GM18502 (cell line): ENCODE measurements at regions not wholly inside any gene's neighbourhood (a gene's known extent, or its start where the extent isn't known, plus 50 kb on each side); places are given as distances from the start of the nearest gene placed in this dataset.

ENCODE experiments used
- ATAC-seq: cut with Tn5 transposase; IDR thresholded peaks from one replicate; pipeline ENCODE4 v1.9.1; 2021; ENCODE audit warnings: mild to moderate bottlenecking; ENCODE audit not compliant: unreplicated experiment, poor library complexity

DNA sequence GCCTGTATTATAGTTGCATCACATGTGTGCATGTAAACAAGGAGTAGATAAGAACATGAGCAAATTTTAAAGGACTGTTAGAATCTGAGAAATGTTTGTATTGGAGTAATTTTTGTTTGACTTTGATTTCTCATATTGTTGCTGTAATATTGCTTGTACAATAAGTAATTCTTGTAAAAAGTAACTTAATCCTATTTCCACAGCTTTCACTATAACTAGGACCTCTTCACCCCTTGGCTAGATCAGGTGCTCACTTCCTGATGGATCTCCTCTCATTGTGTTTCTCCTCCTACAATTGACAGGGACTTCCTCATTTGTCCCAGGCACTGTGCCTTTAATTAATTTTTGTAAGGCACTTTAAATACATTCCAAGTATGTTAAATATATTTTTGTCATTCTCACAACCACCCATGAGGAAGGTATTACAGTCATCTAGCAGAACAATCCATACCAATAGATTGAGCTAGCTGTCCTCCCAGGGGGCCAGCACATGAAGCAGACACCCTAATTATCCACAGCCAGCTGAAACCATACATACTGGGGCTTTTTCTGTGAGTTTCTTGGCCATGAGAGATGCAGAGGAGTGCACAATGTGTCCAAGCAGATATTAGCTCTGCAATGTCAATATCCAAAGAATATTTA is 359.5 kb upstream of the ACVR2A start:
- no peak for ATAC-seq

DNA sequence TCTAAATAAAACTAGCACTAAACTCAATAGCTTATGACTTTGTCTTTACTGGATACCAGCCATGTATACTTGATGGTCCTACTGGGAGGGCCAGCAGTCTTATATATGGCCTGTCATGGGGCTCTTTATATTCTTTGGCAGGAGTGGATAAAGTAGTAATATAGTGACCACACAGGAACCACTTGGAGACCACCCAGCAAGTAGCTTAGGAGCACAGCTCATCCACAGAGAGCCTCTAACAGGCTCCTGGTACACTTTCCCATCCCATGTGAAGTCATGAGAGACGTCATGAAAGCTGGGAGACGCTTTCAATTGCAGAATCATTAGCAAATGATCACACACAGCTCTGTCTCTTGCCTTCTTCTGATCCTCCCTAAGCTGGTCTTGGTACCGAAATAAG is 360.9 kb upstream of the ACVR2A start:
- no peak for ATAC-seq

DNA sequence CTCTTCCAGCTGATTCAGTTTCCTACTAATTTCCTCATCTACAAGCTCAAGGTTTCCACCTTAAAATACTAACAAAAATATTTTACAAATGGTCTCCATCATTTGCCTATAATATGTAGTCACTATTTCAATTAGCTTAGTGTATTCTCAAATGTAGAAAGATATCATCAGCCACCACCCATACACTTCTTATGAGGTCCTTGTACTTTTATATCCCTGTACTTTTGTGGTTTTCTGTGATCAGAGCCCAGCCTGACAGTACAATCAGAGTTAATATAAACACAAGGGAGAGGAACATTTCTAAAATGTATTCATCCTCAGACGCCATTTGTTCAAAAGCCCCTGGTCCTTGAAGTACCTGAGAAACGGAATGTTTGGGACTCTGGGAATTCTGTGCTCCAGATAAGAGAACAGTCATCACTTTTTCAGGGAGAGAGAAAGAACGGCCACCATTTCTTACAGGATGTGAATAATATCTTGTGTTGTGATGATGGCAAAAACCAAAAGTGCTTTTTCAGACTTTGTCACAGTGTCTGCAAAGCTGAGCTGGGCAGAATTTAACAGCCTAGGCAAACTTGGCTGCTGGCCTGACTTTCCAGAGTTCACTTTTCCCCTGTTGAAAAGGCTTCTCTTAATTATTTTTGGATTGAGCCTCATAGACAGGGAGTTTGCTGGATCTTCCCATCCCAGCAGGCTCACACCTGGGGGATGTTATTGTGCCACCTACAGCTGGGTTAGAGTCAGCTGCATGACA is 361.7 kb upstream of the ACVR2A start:
- ATAC-seq = no peak

DNA sequence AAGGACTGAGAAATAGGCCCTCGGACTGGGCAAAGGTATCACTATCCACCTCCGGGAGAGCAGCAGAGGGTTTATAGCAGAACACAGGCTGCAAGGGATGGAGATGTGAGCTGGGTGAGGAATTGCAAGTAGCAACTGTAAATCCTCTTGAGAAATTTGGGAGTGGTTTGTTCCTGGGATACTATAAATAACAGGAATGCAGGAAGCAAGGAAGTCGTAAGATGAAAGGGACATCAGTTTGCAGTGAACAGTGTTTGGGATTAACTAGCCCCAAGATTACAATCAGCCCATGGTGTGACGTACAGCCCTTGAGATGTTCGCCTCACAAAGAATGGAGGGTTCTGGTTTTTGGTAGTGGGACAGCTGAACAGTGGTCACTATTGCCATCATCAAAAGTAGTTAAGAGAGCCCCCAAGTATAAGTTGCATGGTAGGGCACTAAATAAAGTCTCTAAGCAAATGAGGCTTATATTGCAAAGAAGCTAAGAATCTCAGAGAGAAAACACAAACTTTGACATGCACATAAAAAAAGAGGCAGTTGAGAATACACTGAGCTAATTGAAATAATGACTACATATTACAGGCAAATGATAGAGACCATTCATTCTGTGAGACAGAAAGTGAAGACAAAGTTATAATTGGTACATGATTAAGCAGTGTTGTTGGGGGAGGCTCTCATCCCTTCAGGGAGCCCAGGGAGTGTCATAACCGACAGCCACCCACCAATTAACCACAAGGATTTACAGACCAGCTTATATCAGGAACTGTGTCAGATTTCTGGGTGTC is 362.5 kb upstream of the ACVR2A start:
- ATAC-seq = no peak

DNA sequence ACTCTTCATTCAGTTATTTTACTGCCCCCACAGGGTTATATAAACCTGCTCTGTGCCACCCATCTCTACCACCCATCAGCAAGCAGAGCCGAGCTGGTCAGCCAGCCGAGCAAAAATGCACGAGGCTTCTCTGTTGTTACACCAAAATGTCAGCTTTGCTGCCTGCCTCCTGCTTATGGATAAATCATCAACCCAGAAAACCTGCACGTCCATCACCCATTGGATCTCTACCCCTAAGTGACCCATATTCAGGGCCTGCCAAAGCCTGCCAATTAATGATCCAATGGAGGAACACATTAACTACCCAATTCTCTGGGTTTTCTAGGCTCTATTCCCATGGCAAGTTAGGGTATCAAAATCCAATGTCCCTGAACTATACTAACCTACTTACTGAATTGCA is 365.5 kb upstream of the ACVR2A start:
- no peak for ATAC-seq

DNA sequence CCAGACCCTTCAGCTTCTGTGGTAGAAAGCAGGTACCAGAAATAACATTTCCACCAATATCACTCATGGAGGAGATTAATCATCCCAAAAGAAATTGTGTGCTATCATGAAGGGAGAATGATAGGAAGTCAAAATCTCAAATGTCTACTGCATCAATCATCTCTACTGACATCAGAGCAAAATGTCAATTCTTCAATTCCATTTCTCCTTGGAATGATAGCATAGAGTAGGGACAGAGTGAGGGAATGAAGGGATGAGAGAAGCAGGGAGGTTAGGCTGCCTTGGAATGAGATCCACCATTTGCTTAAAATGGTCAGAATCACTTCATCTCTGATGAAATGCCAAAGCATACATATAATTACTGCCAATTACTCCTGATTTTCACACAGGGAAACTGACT is 371.8 kb upstream of the ACVR2A start:
- no peak for ATAC-seq

DNA sequence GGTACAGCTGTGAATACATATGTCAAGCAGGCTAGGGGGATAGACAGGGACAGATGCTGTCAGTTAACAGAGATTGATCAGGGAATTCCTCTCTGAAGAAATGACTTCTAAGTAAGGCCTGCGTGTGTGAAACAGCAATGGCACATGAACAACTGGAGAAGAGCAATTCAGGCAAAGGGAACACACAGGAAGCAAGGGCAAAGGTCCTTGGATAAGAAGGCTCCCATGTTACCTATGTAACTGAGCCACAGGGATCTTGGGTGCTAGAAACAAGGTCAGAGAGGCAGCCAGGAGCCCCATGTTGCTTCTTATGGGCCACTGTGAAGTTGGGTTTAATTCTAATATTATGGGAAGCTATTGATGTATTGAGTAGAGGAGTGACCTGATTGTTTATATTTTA is 373.7 kb upstream of the ACVR2A start:
- ATAC-seq = no peak

DNA sequence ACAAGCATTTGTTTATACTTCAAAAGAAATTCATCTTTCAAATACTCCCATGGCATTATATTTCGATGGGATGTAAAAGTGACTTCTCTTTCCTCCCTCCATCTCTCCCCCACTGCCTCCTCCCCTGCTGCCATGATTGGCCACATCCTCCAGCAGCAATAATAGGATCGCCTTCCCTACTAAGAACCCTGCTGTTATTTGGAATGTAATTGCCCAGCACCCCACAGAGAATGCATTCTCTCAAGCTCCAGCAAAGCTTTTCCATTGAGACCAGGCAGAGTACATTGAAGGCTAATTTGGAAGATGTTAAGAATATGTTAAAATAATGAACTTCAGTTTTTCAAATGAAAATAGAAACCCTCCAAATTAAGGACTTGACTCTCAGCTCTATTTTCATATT is 375.4 kb upstream of the ACVR2A start:
- ATAC-seq = no peak

DNA sequence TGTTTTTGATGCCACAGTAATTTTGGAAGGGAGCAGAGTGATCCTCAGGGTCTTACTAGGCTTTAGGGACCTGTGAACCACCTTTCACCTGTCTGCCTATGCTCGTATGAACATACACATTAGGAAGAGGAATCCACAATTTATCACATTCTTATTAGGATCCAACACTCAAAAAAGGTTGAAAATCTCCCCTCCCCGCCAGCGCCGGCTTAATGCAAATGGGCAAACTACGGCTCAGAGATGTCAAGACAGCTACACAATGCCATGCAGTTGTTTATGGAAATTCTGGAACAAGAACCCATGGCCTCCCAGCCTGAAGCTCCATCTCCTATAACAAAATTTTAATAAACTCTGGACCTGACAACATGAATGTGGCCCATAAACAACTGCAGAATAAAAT is 375.9 kb upstream of the ACVR2A start:
- no peak for ATAC-seq

DNA sequence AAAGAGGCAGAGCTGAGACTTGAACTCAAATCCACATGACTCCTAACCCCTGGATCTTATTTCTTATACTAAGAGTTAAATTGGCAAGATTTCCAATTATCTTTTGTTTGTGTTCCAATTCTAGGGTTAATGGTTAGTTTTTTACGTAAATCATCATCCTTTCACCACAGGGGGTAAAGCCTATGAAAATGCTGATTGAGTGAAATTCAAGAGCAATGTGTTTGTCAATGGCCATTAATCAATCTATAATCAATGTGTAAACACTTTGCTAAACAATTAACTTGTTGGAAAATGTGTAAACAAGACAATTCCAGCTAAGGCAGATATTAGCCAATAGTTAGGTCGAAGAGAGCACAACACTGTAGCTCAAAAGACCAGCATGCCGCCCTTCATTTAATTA is 376.5 kb upstream of the ACVR2A start:
- ATAC-seq = no peak

DNA sequence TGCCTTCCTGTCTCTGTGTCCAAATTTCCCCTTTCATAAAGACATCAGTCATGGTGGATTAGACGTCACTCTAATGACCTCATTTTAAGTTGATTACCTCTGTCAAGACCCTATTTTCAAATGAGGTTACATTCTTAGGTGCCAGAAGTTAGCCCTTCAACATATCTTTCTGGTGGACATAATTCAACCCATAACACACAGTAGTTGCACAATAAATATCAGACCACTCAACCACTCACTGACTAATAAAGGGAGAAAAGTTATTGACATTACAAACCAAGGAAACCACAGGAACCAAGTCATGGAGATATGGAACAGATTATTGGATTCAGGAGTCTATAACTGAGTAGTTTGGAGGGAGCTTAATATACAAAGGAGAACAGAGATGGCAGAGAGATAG is 377.4 kb upstream of the ACVR2A start:
- ATAC-seq = no peak

DNA sequence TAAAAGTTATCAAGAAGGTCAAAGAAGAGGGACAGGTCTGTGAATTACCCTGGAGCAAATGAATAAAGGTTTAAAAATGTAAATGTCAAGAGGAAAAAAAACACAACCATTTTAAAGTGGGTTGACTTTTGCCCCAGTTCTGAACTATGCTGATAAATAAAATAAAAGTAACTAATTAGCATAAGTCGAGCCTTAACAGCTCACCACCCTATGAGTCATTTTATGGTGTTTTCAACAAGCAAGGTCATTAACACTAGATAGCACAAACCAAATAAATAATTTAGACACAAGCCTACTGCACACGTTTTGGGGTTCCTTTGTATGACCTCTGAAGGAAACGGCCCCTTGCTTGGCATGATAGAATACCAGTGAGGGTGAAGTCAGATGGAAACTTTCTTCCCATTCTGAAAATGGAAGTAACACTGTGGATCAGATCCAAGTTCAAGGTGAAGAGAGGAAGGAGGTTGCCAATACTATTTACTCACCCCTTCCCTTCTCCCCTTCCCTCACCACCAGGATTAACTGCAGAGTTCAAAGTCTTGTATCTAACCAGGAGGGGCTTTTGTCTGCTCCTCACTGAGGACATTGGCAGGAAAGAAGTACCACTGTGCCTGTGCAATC is 380.0 kb upstream of the ACVR2A start:
- no peak for ATAC-seq

DNA sequence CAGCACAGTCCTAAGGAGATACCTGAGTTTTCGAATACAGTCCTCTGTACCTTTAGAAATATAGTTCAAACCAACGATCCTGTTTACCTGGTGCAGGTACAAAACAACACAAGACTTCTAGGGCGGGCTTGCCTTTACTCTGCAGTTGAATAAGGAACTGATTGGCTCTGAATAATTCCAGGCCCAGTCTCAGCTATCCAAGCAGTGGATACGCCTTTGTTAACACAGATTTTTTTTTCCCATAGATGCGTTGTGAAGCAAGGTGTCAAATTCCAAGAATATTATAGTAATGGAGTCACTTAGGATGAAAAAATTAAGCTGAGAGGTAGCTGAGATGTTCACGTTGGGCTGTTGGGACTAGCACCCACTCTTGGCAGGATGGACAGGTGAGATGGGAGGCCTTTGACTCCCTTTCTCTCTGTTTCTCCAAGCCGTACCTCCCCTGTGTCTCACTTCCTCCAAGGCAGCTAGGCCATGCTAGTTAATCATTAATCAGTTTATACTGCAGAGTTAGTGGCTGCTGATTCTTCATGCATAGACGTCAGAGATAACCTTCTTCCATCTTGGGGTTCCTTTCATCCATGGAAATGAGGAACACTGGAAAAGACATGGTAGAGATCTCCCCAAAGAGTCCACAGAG is 380.8 kb upstream of the ACVR2A start:
- peak; percentile 65 for ATAC-seq

DNA sequence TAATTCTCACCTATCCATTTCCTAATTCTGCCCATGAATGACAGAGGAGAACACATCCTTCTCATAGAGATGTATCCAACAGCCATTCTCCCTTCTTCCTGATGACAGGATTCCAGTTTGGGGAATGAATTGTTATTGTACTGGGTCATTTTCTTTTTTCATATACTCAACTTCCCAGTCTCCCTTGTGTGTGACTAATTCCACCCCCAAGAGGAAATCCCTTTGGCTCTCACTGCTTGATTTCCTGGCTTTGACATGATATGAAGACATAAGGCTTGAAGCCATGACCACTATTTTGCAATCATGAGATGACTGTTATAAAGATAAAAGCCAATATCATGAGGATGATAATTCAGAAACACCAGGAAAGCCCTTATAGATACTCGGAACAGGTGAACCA is 384.7 kb upstream of the ACVR2A start:
- ATAC-seq = no peak

DNA sequence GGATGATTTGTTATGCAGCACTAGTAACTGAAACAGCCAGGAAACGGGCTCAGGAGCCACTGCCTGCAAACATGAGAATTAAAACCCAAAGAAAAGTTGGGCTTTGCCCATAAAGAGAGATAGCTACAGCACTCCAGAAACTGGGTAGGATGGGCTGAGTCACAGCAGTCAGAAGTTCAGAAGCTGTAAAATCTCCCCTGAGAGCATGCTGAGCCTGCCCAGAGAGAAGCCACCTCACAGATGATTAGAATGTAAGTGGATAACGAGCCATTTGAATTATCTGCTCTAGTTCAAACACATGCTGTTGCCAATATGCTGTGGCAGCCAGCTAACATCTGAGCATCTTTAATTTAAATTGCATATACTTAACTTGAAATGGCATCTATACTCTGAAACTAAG is 388.1 kb upstream of the ACVR2A start:
- no peak for ATAC-seq

DNA sequence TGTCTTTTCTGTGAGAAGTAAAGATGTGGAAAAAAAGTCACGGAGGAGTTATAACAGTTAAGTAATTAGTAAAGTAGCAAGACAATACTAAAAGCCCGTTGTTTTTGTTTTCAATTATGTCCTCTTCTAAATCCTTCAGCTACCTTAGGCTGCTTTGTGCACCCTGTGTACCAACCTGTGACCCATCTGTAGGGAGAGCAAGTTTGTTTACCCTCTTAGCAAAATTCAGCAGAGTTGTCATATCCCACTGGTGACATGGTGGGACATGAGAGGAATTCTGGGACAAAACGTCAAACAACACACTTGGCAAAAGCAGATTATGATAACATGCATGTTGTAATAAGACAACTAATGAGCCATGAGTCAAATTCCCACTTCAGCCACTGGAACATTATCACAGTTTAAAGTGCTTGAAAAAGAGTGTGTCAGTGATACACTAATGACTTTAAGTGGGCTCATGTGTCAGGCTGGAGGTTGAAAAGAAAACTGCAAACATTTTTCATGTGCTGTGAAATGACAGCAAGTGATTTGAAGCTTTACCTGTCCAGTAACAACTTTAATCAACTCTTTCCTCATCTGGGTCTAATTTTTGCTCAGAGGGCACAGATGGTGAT is 392.8 kb upstream of the ACVR2A start:
- ATAC-seq = no peak

DNA sequence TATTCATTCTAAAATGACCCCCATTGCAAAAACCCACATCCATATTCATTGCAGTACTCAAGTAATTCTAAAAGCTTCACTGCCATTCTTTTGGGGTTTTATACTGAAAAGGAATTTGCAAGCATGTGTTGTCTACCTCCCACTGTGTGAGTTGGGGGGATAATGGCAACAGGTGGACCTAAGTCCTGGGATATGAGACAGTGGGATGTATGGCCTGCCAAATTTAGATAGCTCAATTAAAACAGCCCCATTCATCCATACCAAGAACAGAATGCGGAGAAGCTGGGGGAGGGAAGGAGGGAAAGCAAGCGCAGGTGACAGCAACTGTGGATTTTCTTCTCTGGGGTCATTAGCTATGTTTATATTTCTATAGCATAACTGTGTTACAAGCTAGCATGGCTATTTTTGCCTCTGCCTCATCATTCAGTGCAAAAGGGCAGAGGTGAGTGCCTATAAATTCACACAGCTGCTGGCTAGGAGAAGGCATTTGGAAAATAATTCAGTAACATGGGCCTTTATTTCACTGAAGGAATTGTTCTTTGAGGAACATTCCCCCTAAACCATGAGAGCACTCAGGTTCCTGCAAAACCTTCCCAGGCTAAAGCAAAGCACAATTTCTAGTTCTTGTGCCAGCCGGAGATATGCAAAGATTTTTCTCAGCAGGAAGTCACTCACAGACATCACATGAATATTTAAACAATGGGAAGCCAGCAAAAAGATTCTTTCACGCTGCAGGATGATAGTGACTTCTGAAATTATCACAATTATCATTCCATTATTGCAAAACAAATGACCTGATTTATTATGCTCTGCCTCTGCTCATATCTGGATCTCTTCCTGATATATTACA is 393.9 kb upstream of the ACVR2A start:
- no peak for ATAC-seq

DNA sequence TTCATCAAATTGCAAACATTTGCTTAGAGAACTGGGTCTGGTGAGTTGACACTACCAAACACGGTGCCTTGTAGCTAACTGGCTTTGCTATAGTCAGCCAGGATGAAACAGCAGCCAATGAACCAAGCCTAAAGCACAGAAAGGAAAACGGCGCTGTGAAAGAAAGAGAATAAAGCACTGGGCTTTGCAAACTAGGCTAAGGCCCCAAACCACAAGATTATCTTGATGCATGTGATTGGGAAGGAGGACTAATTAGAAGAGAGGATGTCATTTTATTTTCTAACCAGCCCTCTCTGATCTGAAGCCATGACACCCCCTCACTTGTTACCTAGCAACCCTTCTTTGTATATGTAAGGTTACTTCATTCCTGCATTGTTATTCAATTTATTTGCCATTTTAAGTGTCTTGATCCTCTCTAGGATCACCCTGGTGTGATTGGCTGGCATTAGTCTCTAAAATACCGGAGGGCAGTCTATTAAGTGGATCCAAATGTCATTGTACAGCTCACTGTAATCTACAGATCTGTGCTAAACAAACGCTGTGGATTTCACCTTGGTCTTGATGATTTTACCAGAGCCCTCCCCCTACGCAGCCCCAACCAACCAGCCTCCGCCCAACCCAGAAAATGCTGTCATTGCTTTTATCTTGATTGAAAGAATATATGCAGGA is 395.4 kb upstream of the ACVR2A start:
- no peak for ATAC-seq

DNA sequence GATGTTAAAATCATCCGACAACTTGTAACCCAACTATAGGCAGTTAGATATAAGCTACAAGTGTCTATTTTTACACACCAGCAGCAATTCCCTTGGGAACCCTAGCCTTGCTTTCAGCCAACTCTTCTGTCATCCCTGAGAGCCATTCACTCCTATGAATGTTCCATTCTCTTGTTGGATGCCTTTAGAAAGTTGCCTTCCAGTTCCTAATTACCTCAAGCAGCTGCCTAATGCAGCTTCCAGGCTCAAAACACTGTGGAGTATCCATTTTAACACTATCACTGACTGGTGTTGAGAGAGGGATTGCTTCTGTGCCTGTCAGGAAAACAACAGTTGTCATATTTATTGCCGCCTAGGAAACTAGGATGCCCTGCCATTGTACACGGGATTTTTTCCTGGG is 402.0 kb upstream of the ACVR2A start:
- no peak for ATAC-seq
